ENCODE measurements at regions not wholly inside any gene's neighbourhood (a gene's known extent, or its start where the extent isn't known, plus 50 kb on each side); places are given as distances from the start of the nearest gene placed in this dataset.

DNA sequence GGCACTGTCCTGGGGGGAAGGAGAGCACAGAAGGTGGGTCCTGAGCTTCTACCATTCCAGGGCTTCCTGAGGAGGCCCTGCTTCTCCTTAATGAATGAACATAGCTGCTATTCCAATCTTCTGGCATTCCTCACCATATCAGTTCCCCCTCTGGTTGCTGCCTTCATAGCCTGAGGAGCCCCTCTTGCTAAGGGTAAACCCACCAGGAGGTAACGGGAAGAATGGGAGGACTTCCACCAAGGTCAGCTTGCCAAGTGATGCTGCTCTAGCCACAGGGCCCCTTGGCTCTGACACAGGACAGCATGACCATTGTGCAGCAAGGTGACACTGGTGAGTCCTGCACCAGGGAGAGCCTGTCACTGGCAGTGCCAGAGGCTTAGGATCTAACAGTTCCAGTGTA lies 1022.5 kb downstream of the TBC1D22A start:
- CTCF ChIA-PET: no interaction called here

More for the DNA sequence above, 1022.5 kb downstream of the TBC1D22A start:
- H3K56ac ChIP-seq (ENCODE audit: extremely low read depth, insufficient read depth, low read length): no peak overlapping the region
- no peak overlapping the region for H3K4ac ChIP-seq (ENCODE audit: low read depth, low read length)
- intact Hi-C loops (cut with micrococcal nuclease): no loop called here
- H2BK15ac ChIP-seq (ENCODE audit: low read depth, low read length): no peak overlapping the region
- POLR2A ChIA-PET (ENCODE audit: unreplicated experiment): no interaction called here
- H3K14ac ChIP-seq (replicated peaks; ENCODE audit: low read depth, low read length): no peak overlapping the region
- H3K4me1 ChIP-seq (ENCODE audit: control insufficient read depth, insufficient read depth, low read length): no peaks in the 10 kb centered on the region
- TF ChIP-seq RCOR1 (IDR thresholded peaks at IDR 0.05; ENCODE audit: insufficient replicate concordance, low read length) (no peak), MXI1 (IDR thresholded peaks at IDR 0.05; ENCODE audit: borderline replicate concordance, low read depth, low read length) (no peak), ELK1 (IDR thresholded peaks at IDR 0.05; ENCODE audit: borderline replicate concordance, low read depth, low read length) (no peak), FOS (IDR thresholded peaks at IDR 0.05; ENCODE audit: low read depth, low read length) (no peak), RFX5 (IDR thresholded peaks at IDR 0.05; ENCODE audit: low read depth, low read length) (no peak), BHLHE40 (IDR thresholded peaks at IDR 0.05; ENCODE audit: low read depth, low read length) (no peak), RAD21 (IDR thresholded peaks at IDR 0.05; ENCODE audit: low read length) (no peak), SMC3 (IDR thresholded peaks at IDR 0.05; ENCODE audit: low read depth, low read length) (no peak), MAFK (IDR thresholded peaks at IDR 0.05; ENCODE audit: low read depth, low read length) (no peak), NFE2L2 (IDR thresholded peaks at IDR 0.05; ENCODE audit: low read depth, low read length) (no peak), POLR2A (IDR thresholded peaks at IDR 0.05; ENCODE audit: low read depth, low read length) (no peak)
- TF ChIP-seq, protein P1, sequence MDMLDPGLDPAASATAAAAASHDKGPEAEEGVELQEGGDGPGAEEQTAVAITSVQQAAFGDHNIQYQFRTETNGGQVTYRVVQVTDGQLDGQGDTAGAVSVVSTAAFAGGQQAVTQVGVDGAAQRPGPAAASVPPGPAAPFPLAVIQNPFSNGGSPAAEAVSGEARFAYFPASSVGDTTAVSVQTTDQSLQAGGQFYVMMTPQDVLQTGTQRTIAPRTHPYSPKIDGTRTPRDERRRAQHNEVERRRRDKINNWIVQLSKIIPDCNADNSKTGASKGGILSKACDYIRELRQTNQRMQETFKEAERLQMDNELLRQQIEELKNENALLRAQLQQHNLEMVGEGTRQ (IDR thresholded peaks at IDR 0.05; ENCODE audit: low read depth, low read length): no peak
- TF ChIP-seq, protein P2, sequence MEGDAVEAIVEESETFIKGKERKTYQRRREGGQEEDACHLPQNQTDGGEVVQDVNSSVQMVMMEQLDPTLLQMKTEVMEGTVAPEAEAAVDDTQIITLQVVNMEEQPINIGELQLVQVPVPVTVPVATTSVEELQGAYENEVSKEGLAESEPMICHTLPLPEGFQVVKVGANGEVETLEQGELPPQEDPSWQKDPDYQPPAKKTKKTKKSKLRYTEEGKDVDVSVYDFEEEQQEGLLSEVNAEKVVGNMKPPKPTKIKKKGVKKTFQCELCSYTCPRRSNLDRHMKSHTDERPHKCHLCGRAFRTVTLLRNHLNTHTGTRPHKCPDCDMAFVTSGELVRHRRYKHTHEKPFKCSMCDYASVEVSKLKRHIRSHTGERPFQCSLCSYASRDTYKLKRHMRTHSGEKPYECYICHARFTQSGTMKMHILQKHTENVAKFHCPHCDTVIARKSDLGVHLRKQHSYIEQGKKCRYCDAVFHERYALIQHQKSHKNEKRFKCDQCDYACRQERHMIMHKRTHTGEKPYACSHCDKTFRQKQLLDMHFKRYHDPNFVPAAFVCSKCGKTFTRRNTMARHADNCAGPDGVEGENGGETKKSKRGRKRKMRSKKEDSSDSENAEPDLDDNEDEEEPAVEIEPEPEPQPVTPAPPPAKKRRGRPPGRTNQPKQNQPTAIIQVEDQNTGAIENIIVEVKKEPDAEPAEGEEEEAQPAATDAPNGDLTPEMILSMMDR (conservative IDR thresholded peaks at IDR 0.05; ENCODE audit: low read depth, low read length): no peak
- H4K91ac ChIP-seq (ENCODE audit: insufficient read depth, low read depth, low read length): no peak overlapping the region
- no peak overlapping the region for H3K9ac ChIP-seq (ENCODE audit: low read depth, low read length)
- ATAC-seq (ENCODE audit: low read depth): no peak
- H4K8ac ChIP-seq (ENCODE audit: low read depth in 2 of 2, low read length in 2 of 2): no peak overlapping the region
- H2BK20ac ChIP-seq (ENCODE audit: low read depth, low read length): no peak overlapping the region
- H3K4me2 ChIP-seq (ENCODE audit: low read depth, low read length): no peak overlapping the region
- H2BK120ac ChIP-seq (ENCODE audit: low read depth, low read length): no peak overlapping the region
- H2AFZ ChIP-seq (replicated peaks; ENCODE audit: low read length, poor library complexity): no peak overlapping the region
- no peaks in the 10 kb centered on the region for H3K79me1 ChIP-seq (ENCODE audit: low read depth in 1 of 2, low read length in 2 of 2)
- no peak overlapping the region for H4K5ac ChIP-seq (ENCODE audit: low read depth, low read length)
- H3K23ac ChIP-seq (ENCODE audit: low read depth, low read length): no peak overlapping the region
- H3K27ac ChIP-seq (ENCODE audit: insufficient read depth, low read length): no peak overlapping the region
- DNase-seq: no peak
- no peaks in the 10 kb centered on the region for H3K27me3 ChIP-seq (ENCODE audit: control insufficient read depth, insufficient read depth, low read length)
- no peak overlapping the region for H2BK5ac ChIP-seq (ENCODE audit: low read depth, low read length, poor library complexity, severe bottlenecking)
- no peak overlapping the region for H3K4me3 ChIP-seq (ENCODE audit: insufficient read depth, low read depth, low read length)
- no peak overlapping the region for H2AK9ac ChIP-seq (replicated peaks; ENCODE audit: low read depth, low read length, poor library complexity)
- H3K9me1 ChIP-seq (ENCODE audit: insufficient read depth, low read length): no peaks in the 10 kb centered on the region
- WGBS, 2 experiments (ENCODE audit: extremely low coverage in 2 of 2, insufficient read length in 1 of 2): 83% methylated on average over 1 of the region's 1 CpG; no CpG with 5 or more reads in 1 of the 2 experiments
- no peak overlapping the region for H3K18ac ChIP-seq (ENCODE audit: low read depth, low read length)
- H3K36me3 ChIP-seq (ENCODE audit: control insufficient read depth, insufficient read depth, low read length): no peaks in the 10 kb centered on the region
- in situ Hi-C loops (cut with MboI; ENCODE audit: low sequenced_read_pairs): no loop called here
- H2AK5ac ChIP-seq (ENCODE audit: low read depth, low read length): no peak overlapping the region
- no TSS peak for BruUV-seq (replicated peaks)
- dilution Hi-C loops (cut with HindIII; ENCODE audit: low sequenced_read_pairs, unreplicated experiment): no loop called here
- H3K9me3 ChIP-seq (ENCODE audit: control insufficient read depth, insufficient read depth, low read length): peaks cover 56% of the 10 kb centered on the region
- H4K20me1 ChIP-seq (ENCODE audit: insufficient read depth, low read length): no peaks in the 10 kb centered on the region

All from IMR-90 (cell line).